ENCODE measurements at regions not wholly inside any gene's neighbourhood (a gene's known extent, or its start where the extent isn't known, plus 50 kb on each side); places are given as distances from the start of the nearest gene placed in this dataset.

DNA sequence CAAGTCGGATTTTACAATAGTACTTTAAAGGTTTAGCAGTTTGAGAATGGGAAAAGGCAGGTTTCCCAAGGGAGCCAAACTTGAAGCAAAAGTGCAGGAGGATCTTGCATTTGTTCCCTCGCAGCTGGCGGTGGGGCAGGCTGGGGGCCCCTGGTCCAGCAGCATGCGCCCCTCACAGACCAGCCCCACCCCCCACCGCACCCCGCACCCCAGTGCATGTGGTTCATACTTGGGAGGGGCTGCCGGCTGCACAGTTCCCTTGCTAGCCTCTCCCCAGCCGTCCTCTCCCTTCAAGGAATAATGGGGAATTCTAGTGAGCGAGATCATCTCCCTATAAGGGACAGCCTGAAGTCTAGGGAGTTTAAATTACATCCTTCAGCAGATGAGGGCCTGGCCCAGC, 273.1 kb upstream of the IRX2 start:
- Mint-ChIP-seq H3K36me3 (no peaks in the 10 kb centered on the region), H3K4me1 (ENCODE audit: unreplicated experiment) (peaks cover 25% of the 10 kb centered on the region), H3K9me3 (peaks cover 4% of the 10 kb centered on the region), H3K4me3 (no peak overlapping the region), H3K27me3 (peaks cover 3% of the 10 kb centered on the region), H3K27ac (peak overlapping the region; percentile 48)
- TF ChIP-seq, protein P1, sequence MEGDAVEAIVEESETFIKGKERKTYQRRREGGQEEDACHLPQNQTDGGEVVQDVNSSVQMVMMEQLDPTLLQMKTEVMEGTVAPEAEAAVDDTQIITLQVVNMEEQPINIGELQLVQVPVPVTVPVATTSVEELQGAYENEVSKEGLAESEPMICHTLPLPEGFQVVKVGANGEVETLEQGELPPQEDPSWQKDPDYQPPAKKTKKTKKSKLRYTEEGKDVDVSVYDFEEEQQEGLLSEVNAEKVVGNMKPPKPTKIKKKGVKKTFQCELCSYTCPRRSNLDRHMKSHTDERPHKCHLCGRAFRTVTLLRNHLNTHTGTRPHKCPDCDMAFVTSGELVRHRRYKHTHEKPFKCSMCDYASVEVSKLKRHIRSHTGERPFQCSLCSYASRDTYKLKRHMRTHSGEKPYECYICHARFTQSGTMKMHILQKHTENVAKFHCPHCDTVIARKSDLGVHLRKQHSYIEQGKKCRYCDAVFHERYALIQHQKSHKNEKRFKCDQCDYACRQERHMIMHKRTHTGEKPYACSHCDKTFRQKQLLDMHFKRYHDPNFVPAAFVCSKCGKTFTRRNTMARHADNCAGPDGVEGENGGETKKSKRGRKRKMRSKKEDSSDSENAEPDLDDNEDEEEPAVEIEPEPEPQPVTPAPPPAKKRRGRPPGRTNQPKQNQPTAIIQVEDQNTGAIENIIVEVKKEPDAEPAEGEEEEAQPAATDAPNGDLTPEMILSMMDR (conservative IDR thresholded peaks at IDR 0.05): no peak
- DNase-seq (ENCODE audit: extremely low spot score, unreplicated experiment): no peak

DNA sequence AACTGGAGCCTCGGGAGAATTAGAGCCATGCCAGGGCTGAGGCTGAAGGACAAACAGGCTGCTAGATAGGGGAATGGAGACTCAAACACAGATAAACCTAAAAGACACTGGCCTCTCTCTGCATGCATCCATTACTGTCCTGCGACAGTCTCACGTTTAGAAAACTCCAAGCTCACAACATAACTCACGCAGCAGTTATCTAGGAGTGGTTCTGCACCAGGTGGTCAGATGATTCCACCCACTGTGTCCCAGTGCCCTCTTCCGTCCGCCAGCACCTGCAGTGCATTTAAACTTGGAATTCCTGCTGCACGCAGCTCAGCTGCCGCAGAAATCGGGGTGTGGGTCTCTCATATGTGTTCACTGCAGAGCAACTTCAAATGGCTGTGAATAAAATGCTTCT, 272.6 kb upstream of the IRX2 start:
- H3K9me3 Mint-ChIP-seq: peaks cover 4% of the 10 kb centered on the region
- H3K27ac Mint-ChIP-seq: peak overlapping the region; percentile 48
- peaks cover 3% of the 10 kb centered on the region for H3K27me3 Mint-ChIP-seq

DNA sequence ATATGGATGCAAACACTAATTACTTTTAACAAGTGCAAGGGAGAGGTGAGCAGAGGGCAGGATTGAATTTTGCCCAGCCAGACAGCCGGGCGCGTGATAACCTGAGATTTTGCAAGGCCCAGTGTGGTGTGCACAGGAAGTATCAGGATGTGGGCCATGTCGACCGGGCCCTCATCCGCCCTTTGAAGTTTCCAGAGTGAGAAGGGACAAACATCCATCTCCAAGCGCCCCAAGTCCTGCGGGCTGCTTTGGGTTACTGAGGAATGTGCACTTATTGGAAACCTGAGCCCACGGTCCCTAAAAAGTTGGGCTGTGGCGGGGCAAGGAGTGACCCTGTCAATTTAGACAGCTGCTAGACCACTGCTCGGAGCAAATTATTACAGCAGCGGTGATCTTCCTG, 272.2 kb upstream of the IRX2 start:
- TF ChIP-seq, protein P1 (conservative IDR thresholded peaks at IDR 0.05): no peak
- Mint-ChIP-seq H3K4me1 (ENCODE audit: unreplicated experiment) (peaks cover 25% of the 10 kb centered on the region), H3K36me3 (no peaks in the 10 kb centered on the region), H3K4me3 (no peak overlapping the region), H3K27me3 (peaks cover 3% of the 10 kb centered on the region), H3K27ac (peak overlapping the region; percentile 48), H3K9me3 (peaks cover 4% of the 10 kb centered on the region)
- peak; percentile 60 for DNase-seq (ENCODE audit: extremely low spot score, unreplicated experiment)

More for the DNA sequence above, 272.6 kb upstream of the IRX2 start:
- Mint-ChIP-seq H3K36me3 (no peaks in the 10 kb centered on the region), H3K4me1 (ENCODE audit: unreplicated experiment) (peaks cover 25% of the 10 kb centered on the region), H3K4me3 (no peak overlapping the region)
- TF ChIP-seq, protein P1 (conservative IDR thresholded peaks at IDR 0.05): no peak
- peak; percentile 45 for DNase-seq (ENCODE audit: extremely low spot score, unreplicated experiment)

DNA sequence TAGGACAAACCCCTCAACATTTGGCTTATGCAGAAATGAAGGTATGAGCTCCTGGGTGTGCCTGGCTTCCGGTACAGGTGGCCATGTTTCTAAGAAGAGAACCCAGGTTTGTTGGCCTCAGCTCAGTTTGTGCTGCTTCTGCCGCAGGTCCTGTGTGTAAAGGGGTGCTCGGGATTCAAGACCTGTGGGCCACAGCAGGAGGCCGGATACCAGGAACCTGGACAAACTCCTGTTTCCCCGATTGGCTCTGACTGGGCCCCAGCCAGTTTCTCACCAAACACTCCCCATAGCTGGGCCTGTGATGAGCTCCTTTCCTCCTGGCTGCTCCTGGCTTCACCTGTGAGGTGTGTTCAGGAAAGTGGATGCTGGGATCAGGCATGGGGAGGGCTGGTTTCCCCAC, 271.2 kb upstream of the IRX2 start:
- Mint-ChIP-seq H3K4me1 (ENCODE audit: unreplicated experiment) (peaks cover 25% of the 10 kb centered on the region), H3K27ac (no peak overlapping the region), H3K4me3 (no peak overlapping the region), H3K9me3 (peaks cover 4% of the 10 kb centered on the region), H3K27me3 (peaks cover 3% of the 10 kb centered on the region), H3K36me3 (no peaks in the 10 kb centered on the region)
- peak; percentile 43 for DNase-seq (ENCODE audit: extremely low spot score, unreplicated experiment)
- TF ChIP-seq, protein P1 (conservative IDR thresholded peaks at IDR 0.05): no peak

DNA sequence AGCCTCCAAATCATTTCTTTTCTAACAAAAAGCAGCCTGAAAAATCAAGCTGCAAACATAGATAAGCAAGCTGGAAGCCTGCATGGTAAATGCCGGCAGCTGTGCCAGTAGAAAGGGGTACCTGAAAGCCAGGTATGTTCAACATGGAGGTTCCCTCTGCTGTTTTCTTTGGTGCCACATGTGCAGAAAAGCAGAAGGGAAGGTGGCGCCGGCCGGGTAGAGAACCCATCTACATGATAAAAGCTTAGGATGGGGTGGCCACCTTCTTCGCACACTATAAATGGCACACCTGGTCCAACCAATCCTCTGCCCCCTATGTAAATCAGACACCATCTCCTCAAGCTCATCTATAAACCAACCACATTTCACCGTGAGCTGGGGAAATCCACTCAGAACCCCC, 268.9 kb upstream of the IRX2 start:
- Mint-ChIP-seq H3K4me1 (ENCODE audit: unreplicated experiment) (peaks cover 25% of the 10 kb centered on the region), H3K9me3 (peaks cover 4% of the 10 kb centered on the region), H3K4me3 (no peak overlapping the region), H3K36me3 (no peaks in the 10 kb centered on the region), H3K27me3 (peaks cover 3% of the 10 kb centered on the region), H3K27ac (no peak overlapping the region)
- DNase-seq (ENCODE audit: extremely low spot score, unreplicated experiment): peak; percentile 11
- TF ChIP-seq, protein P1 (conservative IDR thresholded peaks at IDR 0.05): no peak

DNA sequence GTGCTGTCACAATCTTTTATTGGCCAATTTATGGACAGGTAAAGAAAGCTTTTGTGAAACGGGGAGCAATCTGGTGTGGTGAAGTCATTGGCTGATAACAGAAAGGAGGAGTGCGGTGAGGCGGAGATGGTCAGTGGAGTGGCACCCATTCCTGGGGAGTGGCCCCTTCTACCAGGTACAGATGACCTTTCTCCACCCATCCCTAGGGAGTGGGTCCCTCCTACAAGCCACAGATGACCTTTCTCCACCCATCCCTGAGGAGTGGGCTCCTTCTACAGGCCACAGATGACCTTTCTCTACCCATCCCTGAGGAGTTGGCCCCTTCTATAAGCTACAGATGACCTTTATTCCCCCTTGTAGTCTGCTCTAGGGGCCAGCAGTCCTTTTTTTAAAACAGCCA, 267.6 kb upstream of the IRX2 start:
- Mint-ChIP-seq H3K36me3 (no peaks in the 10 kb centered on the region), H3K27me3 (peaks cover 3% of the 10 kb centered on the region), H3K4me3 (no peak overlapping the region), H3K4me1 (ENCODE audit: unreplicated experiment) (peaks cover 21% of the 10 kb centered on the region), H3K27ac (no peak overlapping the region), H3K9me3 (peaks cover 4% of the 10 kb centered on the region)
- peak; percentile 40 for DNase-seq (ENCODE audit: extremely low spot score, unreplicated experiment)
- TF ChIP-seq, protein P1 (conservative IDR thresholded peaks at IDR 0.05): no peak

All from type B pancreatic cell (in vitro differentiated cells).